Lower leg skin (tissue), 4 donors: ENCODE measurements at regions not wholly inside any gene's neighbourhood (a gene's known extent, or its start where the extent isn't known, plus 50 kb on each side); places are given as distances from the start of the nearest gene placed in this dataset.

Experiments
- DNase-seq, 2 donors: peaks; one replicate each; pipeline ENCODE4 v3.0.0-alpha.2; 2019; ENCODE audit warnings: low spot score in 2 of 2
- H3K4me3 ChIP-seq: fragments of 200-600 bp; sonication (generic); 2 replicates; pipeline ENCODE4 v1.5.1; 2017; ENCODE audit warnings: mild to moderate bottlenecking, low read depth; ENCODE audit not compliant: poor library complexity, severe bottlenecking
- POLR2A ChIP-seq, 2 donors: fragments of 450-650 bp; IDR thresholded peaks; one replicate each; pipeline ENCODE4 v1.6.1; 2016 to 2017; ENCODE audit warnings: antibody characterized with exemption in 2 of 2, mild to moderate bottlenecking in 1 of 2, moderate library complexity in 1 of 2
- WGBS, 2 donors: methylation state at CpG; one replicate each; pipeline ENCODE4 v1.1.5; 2018; 5-methylcytosine and 5-hydroxymethylcytosine counted together
- intact Hi-C: fragments of 100-400 bp; cut with DNase I; formaldehyde crosslinking; loops from one replicate; pipeline ENCODE4 v1.15.0; 2023; ENCODE audit warnings: low total_unique reads
- TF ChIP-seq, protein P1 (sequence below), 3 donors: fragments of 450-650 bp; IDR thresholded peaks; one replicate each; pipeline ENCODE4 v1.5.1; 2016; ENCODE audit warnings: antibody characterized with exemption in 3 of 3, mild to moderate bottlenecking in 3 of 3, moderate library complexity in 2 of 3

DNA sequence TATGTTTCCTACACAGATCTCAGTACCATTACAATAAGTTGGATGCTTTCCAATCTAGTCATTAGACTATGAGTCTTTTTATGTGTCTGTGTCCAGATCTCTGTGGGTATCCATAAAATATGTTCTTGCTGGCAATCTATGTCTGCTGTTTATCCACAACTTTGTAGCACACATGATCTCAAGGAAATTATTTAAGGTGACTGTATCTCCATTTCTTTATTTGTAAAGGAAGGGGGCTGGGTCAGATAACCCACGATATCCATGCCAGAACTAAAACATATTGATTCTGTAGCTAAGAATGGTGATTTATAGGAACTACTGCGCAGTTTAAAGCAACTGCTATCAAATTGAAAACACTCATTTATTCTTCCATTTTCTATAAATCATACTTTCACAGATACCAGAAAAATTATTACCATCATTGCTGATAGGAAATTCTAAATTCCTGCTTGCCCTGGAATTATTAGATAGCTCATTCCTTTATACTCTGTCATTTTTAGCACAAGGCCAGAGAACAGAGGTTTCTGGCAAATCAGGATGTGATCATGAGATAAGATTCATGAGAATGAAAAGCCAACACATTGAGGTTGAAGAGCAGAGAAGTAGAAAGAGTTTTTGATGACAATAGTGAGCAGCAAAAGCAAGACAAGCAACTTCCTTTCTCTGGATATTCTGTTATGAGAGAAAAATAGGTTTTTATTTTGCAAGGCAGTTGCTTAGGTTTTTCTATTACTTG lies 851.4 kb upstream of the CITED2 start:
- DNase-seq: no peak
- intact Hi-C loops: no loop called here
- H3K4me3 ChIP-seq: no peak overlapping the region
- TF ChIP-seq, protein P1, sequence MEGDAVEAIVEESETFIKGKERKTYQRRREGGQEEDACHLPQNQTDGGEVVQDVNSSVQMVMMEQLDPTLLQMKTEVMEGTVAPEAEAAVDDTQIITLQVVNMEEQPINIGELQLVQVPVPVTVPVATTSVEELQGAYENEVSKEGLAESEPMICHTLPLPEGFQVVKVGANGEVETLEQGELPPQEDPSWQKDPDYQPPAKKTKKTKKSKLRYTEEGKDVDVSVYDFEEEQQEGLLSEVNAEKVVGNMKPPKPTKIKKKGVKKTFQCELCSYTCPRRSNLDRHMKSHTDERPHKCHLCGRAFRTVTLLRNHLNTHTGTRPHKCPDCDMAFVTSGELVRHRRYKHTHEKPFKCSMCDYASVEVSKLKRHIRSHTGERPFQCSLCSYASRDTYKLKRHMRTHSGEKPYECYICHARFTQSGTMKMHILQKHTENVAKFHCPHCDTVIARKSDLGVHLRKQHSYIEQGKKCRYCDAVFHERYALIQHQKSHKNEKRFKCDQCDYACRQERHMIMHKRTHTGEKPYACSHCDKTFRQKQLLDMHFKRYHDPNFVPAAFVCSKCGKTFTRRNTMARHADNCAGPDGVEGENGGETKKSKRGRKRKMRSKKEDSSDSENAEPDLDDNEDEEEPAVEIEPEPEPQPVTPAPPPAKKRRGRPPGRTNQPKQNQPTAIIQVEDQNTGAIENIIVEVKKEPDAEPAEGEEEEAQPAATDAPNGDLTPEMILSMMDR (IDR thresholded peaks at IDR 0.05): no peak
- no peak for TF ChIP-seq POLR2A (IDR thresholded peaks at IDR 0.05)
- 68% methylated on average over 2 of the region's 2 CpGs for WGBS, 2 donors

DNA sequence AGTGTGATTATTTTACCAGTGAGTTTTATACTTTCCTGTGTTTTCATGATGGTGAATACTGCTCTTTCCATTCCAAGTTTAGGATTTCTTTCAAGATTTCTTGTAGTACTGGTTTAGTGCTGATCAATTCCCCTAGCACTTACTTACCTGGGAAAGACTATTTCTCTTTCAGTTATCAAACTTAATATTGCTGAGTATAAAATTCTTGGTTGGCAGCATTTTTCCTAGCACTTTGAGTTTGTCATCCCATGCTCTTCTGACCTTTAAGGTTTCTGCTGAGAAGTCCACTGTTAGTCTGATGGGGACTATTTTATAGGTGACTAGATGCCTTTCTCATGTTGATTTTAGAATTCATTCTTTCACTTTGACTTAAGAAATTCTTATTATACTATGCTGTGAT lies 842.8 kb upstream of the CITED2 start:
- TF ChIP-seq, protein P1 (IDR thresholded peaks at IDR 0.05): no peak
- no peak for TF ChIP-seq POLR2A (IDR thresholded peaks at IDR 0.05)
- intact Hi-C loops: no loop called here
- no peak overlapping the region for H3K4me3 ChIP-seq
- DNase-seq: no peak

DNA sequence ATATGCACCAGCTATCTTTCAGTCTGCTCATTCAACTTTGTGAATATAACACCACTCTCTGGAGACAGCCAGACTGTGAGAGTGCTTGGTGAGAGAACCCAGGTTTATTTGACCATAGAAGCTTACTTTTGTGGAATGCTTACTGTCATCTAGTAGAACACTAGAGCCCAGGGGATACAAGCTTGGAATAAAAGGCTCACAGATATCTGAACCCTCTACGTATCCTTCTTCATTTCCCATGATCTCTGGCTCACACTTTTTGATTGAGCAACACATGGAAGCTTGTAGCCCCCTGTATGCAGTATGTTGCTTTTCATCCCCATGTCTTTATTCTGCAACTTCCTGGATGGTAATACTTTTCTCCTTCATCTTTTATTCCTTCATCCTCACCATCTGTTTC lies 835.3 kb upstream of the CITED2 start:
- WGBS, 2 donors: 84 to 89% methylated on average over 1 of the region's 1 CpG
- intact Hi-C loops: loop anchor here (5.0 kb wide), 1 partner anchor 428 kb away; no protein-coding TSS in a partner anchor
- no peak overlapping the region for H3K4me3 ChIP-seq
- no peak for DNase-seq
- TF ChIP-seq, protein P1 (IDR thresholded peaks at IDR 0.05): no peak
- no peak for TF ChIP-seq POLR2A (IDR thresholded peaks at IDR 0.05)

DNA sequence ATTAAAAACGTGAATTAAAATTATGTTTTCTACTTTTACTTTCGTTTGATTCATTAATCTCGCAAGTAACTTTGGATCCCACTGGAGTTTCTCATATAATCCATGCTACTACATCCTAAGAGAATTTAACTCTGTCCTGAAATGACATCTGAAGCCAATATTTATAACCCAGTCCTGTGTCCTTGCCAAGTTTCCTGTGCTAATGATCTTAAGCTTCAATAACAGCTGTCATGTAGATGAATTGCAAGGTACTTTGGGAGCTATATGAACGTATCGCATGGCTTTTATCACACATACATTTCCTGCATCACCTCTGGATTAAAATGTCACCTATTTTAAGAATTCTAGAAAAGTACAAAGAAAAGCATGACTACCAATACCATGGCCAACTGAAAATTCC lies 833.8 kb upstream of the CITED2 start:
- no peak overlapping the region for H3K4me3 ChIP-seq
- 24 to 29% methylated on average over 5 of the region's 5 CpGs for WGBS, 2 donors
- no peak for TF ChIP-seq POLR2A (IDR thresholded peaks at IDR 0.05)
- TF ChIP-seq, protein P1 (IDR thresholded peaks at IDR 0.05): no peak
- DNase-seq: no peak
- intact Hi-C loops: loop anchor here (5.0 kb wide), 1 partner anchor 429 kb away; no protein-coding TSS in a partner anchor

DNA sequence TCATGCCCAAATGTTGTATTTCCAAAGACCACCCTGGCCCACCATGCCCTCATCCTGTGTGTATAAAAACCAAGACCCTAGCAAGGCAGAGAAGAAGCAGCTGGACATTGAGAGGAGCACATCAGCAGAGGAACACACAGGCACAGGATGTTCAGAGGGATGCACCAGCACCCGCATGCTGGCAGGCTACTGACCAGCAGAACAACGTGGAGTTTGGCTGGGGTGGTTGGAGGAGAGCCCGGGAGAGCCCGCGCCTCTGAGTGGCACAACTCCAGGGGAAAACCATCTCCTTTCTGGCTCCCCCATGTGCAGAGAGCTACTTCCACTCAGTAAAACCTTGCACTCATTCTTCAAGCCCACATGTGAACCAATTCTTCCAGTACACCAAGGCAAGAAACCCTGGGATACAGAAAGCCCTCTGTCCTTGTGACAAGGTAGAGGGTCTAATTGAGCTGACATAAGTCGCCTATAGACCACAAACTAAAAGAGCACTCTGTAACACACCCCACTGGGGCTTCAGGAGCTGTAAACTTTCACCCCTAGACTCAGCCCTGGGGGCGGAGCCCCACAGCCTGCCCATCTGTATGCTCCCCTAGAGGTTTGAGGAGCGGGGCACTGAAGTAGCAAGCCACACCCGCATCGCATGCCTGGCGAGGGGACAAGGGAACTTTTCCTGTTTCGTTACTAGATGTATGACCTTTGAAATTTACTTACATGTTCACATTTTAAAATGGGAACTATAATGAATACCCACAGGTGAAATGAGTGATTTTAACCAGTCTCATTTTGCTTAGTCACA lies 831.5 kb upstream of the CITED2 start:
- no peak for TF ChIP-seq POLR2A (IDR thresholded peaks at IDR 0.05)
- TF ChIP-seq, protein P1 (IDR thresholded peaks at IDR 0.05): no peak
- WGBS, 2 donors: 65 to 66% methylated on average over 12 of the region's 12 CpGs
- H3K4me3 ChIP-seq: no peak overlapping the region
- no peak for DNase-seq
- intact Hi-C loops: loop anchor here (5.0 kb wide), 1 partner anchor 431 kb away; no protein-coding TSS in a partner anchor
